Vagina (tissue), 2 donors: ENCODE measurements at regions not wholly inside any gene's neighbourhood (a gene's known extent, or its start where the extent isn't known, plus 50 kb on each side); places are given as distances from the start of the nearest gene placed in this dataset.

Experiments used
- DNase-seq, 2 donors: peaks; one replicate each; pipeline ENCODE4 v3.0.0-alpha.2; 2017; ENCODE audit errors: extremely low spot score in 2 of 2
- H3K27ac ChIP-seq: fragments of 200-600 bp; sonication (generic); one replicate; pipeline ENCODE4 v1.5.1; 2019
- H3K27me3 ChIP-seq: fragments of 200-600 bp; sonication (generic); one replicate; pipeline ENCODE4 v1.5.1; 2019
- H3K36me3 ChIP-seq, 2 donors: fragments of 200-600 bp; sonication (generic); one replicate each; pipeline ENCODE4 v1.5.1; 2017 to 2019
- H3K4me1 ChIP-seq: fragments of 200-600 bp; sonication (generic); one replicate; pipeline ENCODE4 v1.5.1; 2019
- H3K4me3 ChIP-seq, 2 donors: fragments of 200-600 bp; sonication (generic); 1 replicate in 1 of 2; 2 replicates in 1 of 2; pipeline ENCODE4 v1.5.1; 2016 to 2019
- H3K9me3 ChIP-seq: fragments of 200-600 bp; sonication (generic); one replicate; pipeline ENCODE4 v1.5.1; 2019
- POLR2A ChIP-seq, 2 donors: fragments of 450-650 bp; IDR thresholded peaks; one replicate each; pipeline ENCODE4 v1.6.1; 2017; ENCODE audit warnings: antibody characterized with exemption in 2 of 2, mild to moderate bottlenecking in 2 of 2, moderate library complexity in 2 of 2
- POLR2AphosphoS5 ChIP-seq, 2 donors: sonication (generic); formaldehyde crosslinking; IDR thresholded peaks; one replicate each; pipeline ENCODE4 v1.9.0; 2017; ENCODE audit warnings: antibody characterized with exemption in 2 of 2, mild to moderate bottlenecking in 2 of 2, low read depth in 1 of 2; ENCODE audit not compliant: insufficient read depth in 1 of 2
- intact Hi-C: fragments of 100-400 bp; cut with DNase I; formaldehyde crosslinking; loops from one replicate; pipeline ENCODE4 v1.15.1; 2023
- TF ChIP-seq, protein P1 (sequence below), 3 experiments: fragments of 450-650 bp in 2 of 3; fragments of 200-600 bp in 1 of 3; sonication (generic) in 1 of 3; IDR thresholded peaks; one replicate each; pipeline ENCODE4 v1.5.1; 2017 to 2019; ENCODE audit warnings: antibody characterized with exemption in 3 of 3, mild to moderate bottlenecking in 2 of 3, moderate library complexity in 2 of 3

- Histone ChIP-seq H3K27ac (no peak overlapping the region), H3K4me3 (no peak overlapping the region), H3K27me3 (no peaks in the 10 kb centered on the region), H3K9me3 (no peaks in the 10 kb centered on the region), H3K36me3 (no peaks in the 10 kb centered on the region), H3K4me1 (no peaks in the 10 kb centered on the region)
- no peak for TF ChIP-seq POLR2AphosphoS5 (IDR thresholded peaks at IDR 0.05; ENCODE audit: insufficient read depth in 1 of 2, low read depth in 1 of 2)
- TF ChIP-seq, protein P1, sequence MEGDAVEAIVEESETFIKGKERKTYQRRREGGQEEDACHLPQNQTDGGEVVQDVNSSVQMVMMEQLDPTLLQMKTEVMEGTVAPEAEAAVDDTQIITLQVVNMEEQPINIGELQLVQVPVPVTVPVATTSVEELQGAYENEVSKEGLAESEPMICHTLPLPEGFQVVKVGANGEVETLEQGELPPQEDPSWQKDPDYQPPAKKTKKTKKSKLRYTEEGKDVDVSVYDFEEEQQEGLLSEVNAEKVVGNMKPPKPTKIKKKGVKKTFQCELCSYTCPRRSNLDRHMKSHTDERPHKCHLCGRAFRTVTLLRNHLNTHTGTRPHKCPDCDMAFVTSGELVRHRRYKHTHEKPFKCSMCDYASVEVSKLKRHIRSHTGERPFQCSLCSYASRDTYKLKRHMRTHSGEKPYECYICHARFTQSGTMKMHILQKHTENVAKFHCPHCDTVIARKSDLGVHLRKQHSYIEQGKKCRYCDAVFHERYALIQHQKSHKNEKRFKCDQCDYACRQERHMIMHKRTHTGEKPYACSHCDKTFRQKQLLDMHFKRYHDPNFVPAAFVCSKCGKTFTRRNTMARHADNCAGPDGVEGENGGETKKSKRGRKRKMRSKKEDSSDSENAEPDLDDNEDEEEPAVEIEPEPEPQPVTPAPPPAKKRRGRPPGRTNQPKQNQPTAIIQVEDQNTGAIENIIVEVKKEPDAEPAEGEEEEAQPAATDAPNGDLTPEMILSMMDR (IDR thresholded peaks at IDR 0.05): no peak
- TF ChIP-seq POLR2A (IDR thresholded peaks at IDR 0.05): no peak
- DNase-seq: no peak
- intact Hi-C loops: no loop called here
Measured at GRCh38 chr2:239727182-239727775, 297.9 kb downstream of the NDUFA10 start.

GRCh38 chr2:239726631-239727181, 298.4 kb downstream of the NDUFA10 start:
- no peaks in the 10 kb centered on the region for H3K27me3 ChIP-seq
- no peaks in the 10 kb centered on the region for H3K9me3 ChIP-seq
- DNase-seq: no peak
- H3K4me3 ChIP-seq: no peak overlapping the region
- no peaks in the 10 kb centered on the region for H3K4me1 ChIP-seq
- H3K36me3 ChIP-seq: no peaks in the 10 kb centered on the region
- H3K27ac ChIP-seq: no peak overlapping the region
- TF ChIP-seq, protein P1 (IDR thresholded peaks at IDR 0.05): no peak
- TF ChIP-seq POLR2A (IDR thresholded peaks at IDR 0.05): no peak
- no peak for TF ChIP-seq POLR2AphosphoS5 (IDR thresholded peaks at IDR 0.05; ENCODE audit: insufficient read depth in 1 of 2, low read depth in 1 of 2)
- intact Hi-C loops: no loop called here

GRCh38 chr2:239726091-239726591, 299.0 kb downstream of the NDUFA10 start:
- no peak overlapping the region for H3K27ac ChIP-seq
- no peaks in the 10 kb centered on the region for H3K4me1 ChIP-seq
- H3K27me3 ChIP-seq: no peaks in the 10 kb centered on the region
- intact Hi-C loops: no loop called here
- no peaks in the 10 kb centered on the region for H3K36me3 ChIP-seq
- no peak for DNase-seq
- H3K9me3 ChIP-seq: no peaks in the 10 kb centered on the region
- H3K4me3 ChIP-seq: no peak overlapping the region
- TF ChIP-seq POLR2A (IDR thresholded peaks at IDR 0.05) (no peak), POLR2AphosphoS5 (IDR thresholded peaks at IDR 0.05; ENCODE audit: insufficient read depth in 1 of 2, low read depth in 1 of 2) (no peak)
- TF ChIP-seq, protein P1 (IDR thresholded peaks at IDR 0.05): no peak

DNA sequence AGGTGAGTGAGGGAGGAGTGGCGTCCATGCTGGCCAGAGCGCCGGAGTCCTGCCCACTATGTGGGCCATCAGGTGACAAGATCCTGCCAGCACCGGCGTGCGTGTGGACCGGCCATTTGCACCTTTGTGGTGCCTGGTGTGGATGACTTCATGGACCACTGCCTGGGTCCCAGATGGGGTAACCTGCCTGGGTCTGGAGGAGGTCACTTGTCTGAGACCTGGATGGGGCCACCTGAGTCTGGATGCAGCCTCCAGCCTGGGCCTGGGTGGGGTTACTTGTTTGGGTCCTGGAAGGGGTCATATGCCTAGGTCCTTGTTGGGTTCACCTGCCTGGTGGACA, 299.6 kb downstream of the NDUFA10 start:
- no peaks in the 10 kb centered on the region for H3K27me3 ChIP-seq
- no peak for TF ChIP-seq POLR2A (IDR thresholded peaks at IDR 0.05)
- TF ChIP-seq, protein P1 (IDR thresholded peaks at IDR 0.05): no peak
- no peak for TF ChIP-seq POLR2AphosphoS5 (IDR thresholded peaks at IDR 0.05; ENCODE audit: insufficient read depth in 1 of 2, low read depth in 1 of 2)
- H3K36me3 ChIP-seq: no peaks in the 10 kb centered on the region
- H3K27ac ChIP-seq: no peak overlapping the region
- no peaks in the 10 kb centered on the region for H3K9me3 ChIP-seq
- H3K4me3 ChIP-seq: no peak overlapping the region
- no peak for DNase-seq
- H3K4me1 ChIP-seq: no peaks in the 10 kb centered on the region
- intact Hi-C loops: no loop called here

- intact Hi-C loops: no loop called here
- Histone ChIP-seq H3K4me3 (no peak overlapping the region), H3K36me3 (no peaks in the 10 kb centered on the region), H3K27ac (no peak overlapping the region), H3K4me1 (no peaks in the 10 kb centered on the region), H3K27me3 (no peaks in the 10 kb centered on the region), H3K9me3 (no peaks in the 10 kb centered on the region)
- TF ChIP-seq POLR2AphosphoS5 (IDR thresholded peaks at IDR 0.05; ENCODE audit: insufficient read depth in 1 of 2, low read depth in 1 of 2) (no peak), POLR2A (IDR thresholded peaks at IDR 0.05) (no peak)
- TF ChIP-seq, protein P1 (IDR thresholded peaks at IDR 0.05): no peak
- DNase-seq: no peak
Measured at GRCh38 chr2:239724851-239725550, 300.1 kb downstream of the NDUFA10 start.
